ENCODE measurements at regions not wholly inside any gene's neighbourhood (a gene's known extent, or its start where the extent isn't known, plus 50 kb on each side); places are given as distances from the start of the nearest gene placed in this dataset.

- no peaks in the 10 kb centered on the region for H3K79me1 ChIP-seq (ENCODE audit: low read depth, low read length)
- no peak for TF ChIP-seq KDM1A (IDR thresholded peaks at IDR 0.05; ENCODE audit: borderline replicate concordance, low read length)
- no peak for TF ChIP-seq SRF (IDR thresholded peaks at IDR 0.05; ENCODE audit: low read depth, low read length)
- no peak for TF ChIP-seq NRF1 (IDR thresholded peaks at IDR 0.05; ENCODE audit: low read depth, low read length)
- no peak for TF ChIP-seq ASH2L (IDR thresholded peaks at IDR 0.05; ENCODE audit: low read length)
- no peak for TF ChIP-seq JUN (IDR thresholded peaks at IDR 0.05; ENCODE audit: low read depth, low read length)
- TF ChIP-seq SP2 (IDR thresholded peaks at IDR 0.05; ENCODE audit: low read length): no peak
- no peak for TF ChIP-seq POLR2AphosphoS5 (IDR thresholded peaks at IDR 0.05; ENCODE audit: low read depth, low read length)
- no peak for TF ChIP-seq CBX5 (IDR thresholded peaks at IDR 0.05; ENCODE audit: low read depth, low read length)
- no peak for TF ChIP-seq SUZ12 (IDR thresholded peaks at IDR 0.05; ENCODE audit: low read length)
- TF ChIP-seq SIRT6 (IDR thresholded peaks at IDR 0.05; ENCODE audit: low read length): no peak
- TF ChIP-seq, protein P1, sequence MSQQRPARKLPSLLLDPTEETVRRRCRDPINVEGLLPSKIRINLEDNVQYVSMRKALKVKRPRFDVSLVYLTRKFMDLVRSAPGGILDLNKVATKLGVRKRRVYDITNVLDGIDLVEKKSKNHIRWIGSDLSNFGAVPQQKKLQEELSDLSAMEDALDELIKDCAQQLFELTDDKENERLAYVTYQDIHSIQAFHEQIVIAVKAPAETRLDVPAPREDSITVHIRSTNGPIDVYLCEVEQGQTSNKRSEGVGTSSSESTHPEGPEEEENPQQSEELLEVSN (IDR thresholded peaks at IDR 0.05): no peak
- TF ChIP-seq RXRA (IDR thresholded peaks at IDR 0.05; ENCODE audit: insufficient read depth, low read depth, low read length): no peak
- TF ChIP-seq FOSL1 (IDR thresholded peaks at IDR 0.05; ENCODE audit: insufficient read depth, low read depth, low read length): no peak
- no peak for TF ChIP-seq YY1 (IDR thresholded peaks at IDR 0.05; ENCODE audit: low read depth, low read length)
- no peak for TF ChIP-seq KDM5A (IDR thresholded peaks at IDR 0.05; ENCODE audit: low read length)
- no peak for TF ChIP-seq POLR2A (IDR thresholded peaks at IDR 0.05; ENCODE audit: control extremely low read depth in 1 of 2, low read depth in 2 of 2, low read length in 2 of 2)
Measured at GRCh38 chr4:26179316-26179760, 141.5 kb upstream of the RBPJ start.

More at GRCh38 chr4:26179316-26179760, 141.5 kb upstream of the RBPJ start:
- Histone ChIP-seq H3K23me2 (ENCODE audit: low read depth, low read length) (no peaks in the 10 kb centered on the region), H2BK15ac (ENCODE audit: low read length) (no peak overlapping the region), H3K27me3 (replicated peaks in 1 of 4; ENCODE audit: control insufficient read depth in 3 of 4, extremely low read depth in 1 of 4, insufficient read depth in 3 of 4, low read length in 3 of 4) (no peaks in the 10 kb centered on the region), H3K14ac (ENCODE audit: insufficient read length) (no peak overlapping the region), H3K4ac (replicated peaks; ENCODE audit: insufficient read length, low read depth, low read length) (no peak overlapping the region), H4K91ac (replicated peaks; ENCODE audit: insufficient read length, low read length) (no peak overlapping the region), H3K9ac (replicated peaks in 1 of 4; ENCODE audit: extremely low read depth in 1 of 4, low read depth in 3 of 4, low read length in 3 of 4) (no peak overlapping the region), H3K27ac (ENCODE audit: low read depth, low read length) (no peak overlapping the region), H3K4me3 (ENCODE audit: extremely low read depth in 1 of 4, insufficient read depth in 2 of 4, low read depth in 3 of 4, low read length in 4 of 4) (no peak overlapping the region), H4K5ac (ENCODE audit: insufficient read length, low read depth, low read length) (no peak overlapping the region), H2BK5ac (ENCODE audit: low read depth, low read length) (no peak overlapping the region), H2BK120ac (replicated peaks; ENCODE audit: low read depth, low read length) (no peak overlapping the region), H3K23ac (ENCODE audit: insufficient read length) (no peak overlapping the region), H3K9me3 (ENCODE audit: insufficient read depth in 2 of 2, low read depth in 1 of 2, low read length in 1 of 2) (no peaks in the 10 kb centered on the region), H3K18ac (ENCODE audit: extremely low read depth, low read length) (no peak overlapping the region), H3K36me3 (ENCODE audit: control insufficient read depth in 2 of 4, insufficient read depth in 4 of 4, low read length in 3 of 4) (no peaks in the 10 kb centered on the region), H2BK20ac (ENCODE audit: low read length) (no peak overlapping the region), H4K20me1 (replicated peaks in 1 of 2; ENCODE audit: control insufficient read depth in 1 of 2, insufficient read depth in 2 of 2, low read length in 2 of 2) (no peaks in the 10 kb centered on the region), H3K4me1 (replicated peaks in 1 of 4; ENCODE audit: control insufficient read depth in 3 of 4, insufficient read depth in 4 of 4, low read length in 3 of 4) (peaks cover 0 to 4% (median 3%) of the 10 kb centered on the region in 4 experiments; a peak in 2 of 7 replicates), H3K79me2 (ENCODE audit: control insufficient read depth in 1 of 2, insufficient read depth in 2 of 2, low read length in 2 of 2) (no peaks in the 10 kb centered on the region), H3K56ac (replicated peaks; ENCODE audit: insufficient read length, low read depth, low read length) (no peak overlapping the region), H2AFZ (ENCODE audit: low read length) (no peak overlapping the region), H2AK5ac (ENCODE audit: low read depth, low read length) (no peak overlapping the region), H2BK12ac (ENCODE audit: low read depth, low read length) (no peak overlapping the region), H3K4me2 (ENCODE audit: insufficient read depth in 1 of 2, low read depth in 2 of 2, low read length in 2 of 2) (no peak overlapping the region), H4K8ac (ENCODE audit: extremely low read depth, insufficient read depth, low read length) (no peak overlapping the region)
- ChIA-PET POLR2A (ENCODE audit: partially characterized antibody) (no interaction called here), CTCF (ENCODE audit: partially characterized antibody) (no interaction called here)
- DNase-seq (ENCODE audit: low read depth in 1 of 2, low spot score in 2 of 2): no peak
- no peak for FAIRE-seq
- 89% methylated on average over 6 of the region's 6 CpGs; no CpG with 5 or more reads in 1 of the 2 experiments for WGBS, 2 experiments (ENCODE audit: extremely low coverage in 1 of 2, insufficient coverage in 1 of 2, insufficient read length in 1 of 2, insufficient replicate concordance in 2 of 2, low coverage in 1 of 2, low lambda C conversion rate in 2 of 2, missing lambda C conversion rate in 1 of 2)

Data from H1 (cell line).